HG03039 (cell line): ENCODE measurements at regions not wholly inside any gene's neighbourhood (a gene's known extent, or its start where the extent isn't known, plus 50 kb on each side); places are given as distances from the start of the nearest gene placed in this dataset.
"Not testable (repeated sequence)": the region's sequence is repeated elsewhere in the genome, so short reads cannot be mapped to it uniquely, and the experiment has no call there.

Experiments
- ATAC-seq: cut with Tn5 transposase; IDR thresholded peaks from one replicate; pipeline ENCODE4 v1.9.1; 2021; ENCODE audit warnings: mild to moderate bottlenecking, moderate library complexity; ENCODE audit not compliant: unreplicated experiment

GRCh38 chr3:82423268-82424030 lies 662.0 kb upstream of the GBE1 start:
- ATAC-seq, result no peak

GRCh38 chr3:82416830-82417229 lies 655.4 kb upstream of the GBE1 start:
- ATAC-seq, result no peak

GRCh38 chr3:82416349-82416748 lies 654.9 kb upstream of the GBE1 start:
- no peak for ATAC-seq

DNA sequence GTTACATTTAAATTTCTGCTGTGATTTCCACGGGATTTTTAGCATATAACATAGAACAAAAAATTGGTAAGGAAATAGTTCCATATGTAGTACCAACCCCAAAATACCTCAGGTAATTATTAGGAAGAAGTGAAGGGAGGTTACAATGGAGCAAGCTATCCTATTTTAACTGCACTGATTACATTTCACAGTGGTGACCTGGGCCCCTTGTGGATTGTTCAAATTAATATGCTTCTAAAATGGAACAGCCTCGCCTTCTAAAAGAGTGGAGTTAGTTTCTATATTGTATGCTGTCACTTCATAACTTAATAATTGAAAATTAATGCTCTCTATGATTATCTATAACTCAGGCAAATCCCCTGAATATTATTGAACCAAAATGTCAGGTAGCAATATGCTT lies 651.7 kb upstream of the GBE1 start:
- no peak for ATAC-seq

- ATAC-seq, result no peak
These were observed 648.9 kb upstream of the GBE1 start for GRCh38 chr3:82410366-82410765.

DNA sequence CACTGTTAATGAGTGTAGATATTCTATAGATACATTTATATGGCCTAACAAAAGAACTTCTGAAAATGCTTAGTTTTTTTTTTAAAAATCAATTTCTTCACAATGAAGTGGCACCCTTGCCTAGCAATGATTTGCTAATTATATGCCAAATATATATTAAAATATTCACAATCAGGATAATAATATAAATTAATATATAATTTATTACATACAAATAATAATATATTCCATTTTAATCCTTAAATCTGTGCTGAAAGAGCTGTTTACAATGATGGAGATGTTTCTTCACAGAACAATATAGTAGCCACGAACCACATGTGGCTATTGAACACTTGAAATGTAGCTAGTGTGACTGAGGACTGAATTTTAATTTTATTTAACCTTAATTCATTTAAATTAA lies 648.4 kb upstream of the GBE1 start:
- no peak for ATAC-seq

- no peak for ATAC-seq
These were observed 630.8 kb upstream of the GBE1 start for GRCh38 chr3:82392203-82392775.

- no peak for ATAC-seq
These were observed 629.4 kb upstream of the GBE1 start for GRCh38 chr3:82390868-82391267.

GRCh38 chr3:82386647-82387046 lies 625.2 kb upstream of the GBE1 start:
- ATAC-seq, result no peak

GRCh38 chr3:82384181-82384580 lies 622.7 kb upstream of the GBE1 start:
- ATAC-seq, result no peak

- no peak for ATAC-seq
These were observed 621.4 kb upstream of the GBE1 start for GRCh38 chr3:82382831-82383230.

DNA sequence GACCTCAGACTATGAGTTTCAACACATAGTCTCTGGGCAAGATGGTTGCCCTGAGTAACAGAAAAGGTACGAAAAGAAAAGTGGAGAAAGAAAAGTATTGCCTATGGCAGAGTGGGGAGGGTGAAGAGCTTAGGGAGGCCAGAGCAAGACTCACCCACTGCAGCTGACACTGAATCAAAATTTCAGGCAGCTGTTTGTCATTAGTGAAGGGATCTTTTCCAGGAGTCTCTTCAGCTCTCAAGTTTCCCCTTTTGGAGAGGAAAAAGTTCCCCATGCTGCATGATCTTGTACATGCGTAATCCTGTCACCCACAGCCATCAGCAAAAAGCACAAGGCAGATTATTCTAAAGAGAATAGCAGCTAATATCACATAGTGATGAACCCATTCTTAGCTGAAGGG lies 616.9 kb upstream of the GBE1 start:
- no peak for ATAC-seq

DNA sequence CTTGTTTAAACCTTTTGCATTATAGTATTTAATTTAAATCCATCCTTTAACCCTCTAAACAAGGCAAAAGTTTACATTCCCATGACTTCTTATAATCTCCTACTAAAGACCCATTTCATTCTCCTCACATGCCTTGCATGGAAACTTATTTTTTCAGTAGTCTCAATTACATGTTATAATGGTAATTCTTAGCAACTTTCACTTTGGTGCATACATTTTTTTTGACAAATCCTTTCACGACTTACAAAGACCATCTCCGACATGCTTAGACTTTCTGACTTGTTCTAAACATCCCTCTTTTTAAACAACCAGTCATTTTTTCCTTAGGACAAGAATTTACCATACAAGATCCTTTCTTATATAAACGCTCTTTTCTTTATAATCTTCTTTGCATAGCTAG lies 615.4 kb upstream of the GBE1 start:
- ATAC-seq, result no peak

DNA sequence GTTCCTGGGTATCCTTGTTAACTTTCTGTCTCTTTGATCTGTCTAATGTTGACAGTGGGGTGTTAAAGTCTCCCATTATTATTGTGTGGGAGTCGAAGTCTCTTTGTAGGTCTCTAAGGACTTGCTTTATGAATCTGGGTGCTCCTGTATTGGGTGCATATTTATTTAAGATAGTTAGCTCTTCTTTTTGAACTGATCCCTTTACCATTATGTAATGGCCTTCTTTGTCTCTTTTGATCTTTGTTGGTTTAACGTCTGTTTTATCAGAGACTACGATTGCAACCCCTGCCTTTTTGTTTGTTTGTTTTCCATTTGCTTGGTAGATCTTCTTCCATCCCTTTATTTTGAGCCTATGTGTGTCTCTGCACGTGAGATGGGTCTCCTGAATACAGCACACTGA lies 612.4 kb upstream of the GBE1 start:
- ATAC-seq, result not testable (repeated sequence)

GRCh38 chr3:82364827-82365226 lies 603.4 kb upstream of the GBE1 start:
- ATAC-seq, result no peak

GRCh38 chr3:82363131-82363530 lies 601.7 kb upstream of the GBE1 start:
- no peak for ATAC-seq

DNA sequence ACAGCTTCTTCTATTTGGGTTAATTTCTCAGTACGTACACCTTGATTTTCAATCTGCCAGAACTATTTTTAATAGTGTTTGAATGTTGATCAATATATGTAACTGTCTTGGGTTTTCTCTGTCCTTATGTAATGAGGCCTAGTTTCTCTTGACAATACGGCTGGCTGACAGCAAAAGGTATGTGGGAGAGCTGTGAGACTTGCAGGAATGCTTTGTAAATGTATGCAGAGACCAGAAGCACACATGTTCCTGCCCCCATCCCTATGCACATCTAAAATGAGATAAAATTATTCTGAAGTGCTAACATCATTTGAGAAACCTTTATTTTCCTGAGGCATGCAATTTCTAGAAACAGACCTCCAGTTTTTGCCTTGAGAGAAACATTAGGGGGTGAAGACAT lies 593.8 kb upstream of the GBE1 start:
- ATAC-seq, result no peak

DNA sequence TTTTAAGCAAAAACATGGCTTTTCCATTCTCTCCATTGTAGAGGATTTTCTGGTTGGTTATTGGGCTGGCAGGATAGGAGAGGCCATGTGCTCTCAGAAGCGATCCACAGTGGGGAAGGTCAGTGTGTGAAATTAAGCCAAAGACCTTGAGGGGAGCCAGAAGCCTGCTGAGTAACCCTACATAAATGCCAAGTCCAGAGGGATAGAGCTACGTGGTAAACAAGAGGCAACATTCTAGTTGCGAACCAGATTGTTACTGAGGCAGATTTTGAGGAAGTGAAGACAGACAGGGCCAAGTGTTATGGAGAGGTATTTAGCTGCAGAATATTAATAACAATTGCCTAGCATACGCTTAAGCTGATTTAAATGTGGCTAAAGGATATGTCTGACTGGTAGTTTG lies 592.8 kb upstream of the GBE1 start:
- ATAC-seq, result no peak

GRCh38 chr3:82353306-82354171 lies 592.1 kb upstream of the GBE1 start:
- ATAC-seq, result no peak

DNA sequence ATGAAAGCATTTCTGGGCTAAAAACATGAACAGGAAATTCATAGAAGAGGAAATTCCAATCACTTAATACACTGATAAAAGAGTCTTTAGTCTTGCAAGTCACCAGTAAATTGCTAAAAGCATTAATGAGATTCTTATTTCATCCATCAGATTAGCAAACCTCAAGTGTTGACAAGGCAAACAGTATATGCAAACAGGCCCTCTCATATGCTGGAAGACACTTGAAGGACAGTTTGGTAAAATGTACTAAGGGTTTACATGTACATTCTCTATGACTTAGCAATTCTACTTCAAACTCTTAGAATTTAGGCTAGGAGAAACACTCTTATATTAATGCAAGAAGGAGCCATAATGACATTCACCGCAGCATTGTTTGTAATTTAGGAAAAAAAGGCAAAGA lies 586.1 kb upstream of the GBE1 start:
- ATAC-seq, result no peak

DNA sequence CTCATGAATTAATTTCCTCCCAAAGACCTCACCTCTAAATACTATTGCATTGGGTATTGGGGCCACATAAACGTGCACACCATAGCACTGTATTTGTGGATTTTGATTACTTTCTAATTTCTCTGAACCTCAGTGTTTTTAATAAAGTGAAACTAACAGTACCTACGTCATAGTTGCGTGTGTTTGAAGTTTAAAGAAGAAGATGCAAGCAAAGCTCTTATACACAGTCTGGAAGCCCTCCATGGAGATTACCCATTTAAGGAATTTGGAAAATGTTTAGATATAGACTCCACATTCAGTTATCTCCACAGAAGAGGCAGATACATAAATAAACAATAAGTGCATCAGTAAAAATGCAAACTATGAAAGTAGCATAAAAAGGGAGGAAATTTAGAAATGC lies 581.1 kb upstream of the GBE1 start:
- no peak for ATAC-seq

DNA sequence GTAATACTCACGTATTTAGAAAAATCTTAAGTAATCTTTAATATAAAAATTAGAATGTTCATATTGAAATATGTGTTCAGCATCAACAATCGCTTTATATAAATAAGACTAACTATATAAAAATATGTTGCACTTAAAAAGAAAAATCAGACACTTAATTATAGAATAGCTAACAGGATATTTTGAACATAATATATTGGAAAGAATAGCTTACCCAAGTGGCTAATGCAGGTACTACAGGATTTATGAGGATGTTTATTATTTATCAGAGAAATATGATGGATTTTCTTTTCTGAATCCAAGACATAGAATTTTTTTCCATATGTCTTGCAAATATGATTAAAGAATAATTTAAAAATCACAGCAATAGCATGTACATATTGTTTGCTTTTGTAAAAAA lies 567.9 kb upstream of the GBE1 start:
- ATAC-seq, result no peak
